Heart left ventricle (tissue), 13 donors: ENCODE measurements at regions not wholly inside any gene's neighbourhood (a gene's known extent, or its start where the extent isn't known, plus 50 kb on each side); places are given as distances from the start of the nearest gene placed in this dataset.

Experiments
- POLR2A ChIP-seq, 2 donors: fragments of 450-650 bp; IDR thresholded peaks; one replicate each; pipeline ENCODE4 v1.6.1; 2017; ENCODE audit warnings: antibody characterized with exemption in 2 of 2, mild to moderate bottlenecking in 2 of 2, moderate library complexity in 2 of 2
- TF ChIP-seq, protein P1 (sequence below), 12 donors: fragments of 200-600 bp; sonication (generic) in 4 of 12; IDR thresholded peaks; one replicate each; pipeline versions ENCODE4 v1.5.0 to v1.8.0; 2018 to 2022; ENCODE audit warnings: antibody characterized with exemption in 12 of 12, mild to moderate bottlenecking in 5 of 12
- donor health status: ischemic (EF 13 %, LVEDD 7.1; RV severe dilation, severe dysfunction).
- donor health status: DM: no; HTN: yes; CAD: no.
- donor health status: DM: no; HTN: no; CAD: no.
- donor health status: ischemic (EF 25% LVEDD 6.9; RV normal size, moderate dysfunction).
- donor health status: ischemic (EF 25% LVEDD 5.7; RV mildly dilated, moderate dysfunction).
- donor health status: ischemic (EF 35%, LVEDD 5.7; RV mildly dilated, moderate dysfunction).
- donor health status: nonischemic (EF 11% LVEDD 7.7; RV severe dilation, severe dysfunction).
- donor health status: DM: yes; HTN: yes; CAD: no.
- donor health status: PGD.
- donor health status: ischemic (EF 29% LVEDD 5.4; RV normal size, mild dysfunction).
- donor health status: nonischemic (EF 23%, LVEDD 6.1; RV moderate dilation, normal function).

DNA sequence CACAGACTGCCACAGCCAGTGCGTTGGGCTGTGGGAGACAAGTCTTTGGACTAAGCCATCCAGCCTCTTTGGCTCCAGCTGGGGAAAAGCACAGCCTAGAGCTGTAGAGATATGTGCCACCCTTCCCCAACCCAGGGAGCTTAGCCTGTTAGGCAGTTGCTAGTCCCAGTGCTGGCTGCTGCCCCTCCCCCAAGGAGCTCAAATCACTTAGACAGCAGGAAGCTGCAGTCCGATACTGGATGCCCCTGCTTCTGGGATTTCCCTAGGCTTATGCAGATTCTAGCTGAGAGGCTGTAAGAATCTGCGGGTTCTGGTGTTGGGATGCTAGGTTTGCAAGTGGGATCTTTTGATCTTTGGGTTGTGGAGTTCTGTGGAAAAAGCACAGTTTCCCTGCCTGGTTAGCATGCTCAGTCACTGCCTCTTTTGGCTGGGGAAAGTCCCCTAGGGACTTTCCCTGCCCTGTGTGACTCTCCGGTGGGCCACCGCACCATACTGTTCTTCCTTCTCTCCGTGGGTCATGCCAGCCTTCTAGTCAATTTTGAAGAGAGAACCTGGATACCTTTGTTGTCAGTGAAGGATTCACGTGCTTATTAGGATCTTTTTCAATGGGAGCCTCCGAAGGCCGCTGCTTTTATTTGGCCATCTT, 792.0 kb downstream of the KCNA4 start:
- no peak for TF ChIP-seq POLR2A (IDR thresholded peaks at IDR 0.05)
- TF ChIP-seq, protein P1, sequence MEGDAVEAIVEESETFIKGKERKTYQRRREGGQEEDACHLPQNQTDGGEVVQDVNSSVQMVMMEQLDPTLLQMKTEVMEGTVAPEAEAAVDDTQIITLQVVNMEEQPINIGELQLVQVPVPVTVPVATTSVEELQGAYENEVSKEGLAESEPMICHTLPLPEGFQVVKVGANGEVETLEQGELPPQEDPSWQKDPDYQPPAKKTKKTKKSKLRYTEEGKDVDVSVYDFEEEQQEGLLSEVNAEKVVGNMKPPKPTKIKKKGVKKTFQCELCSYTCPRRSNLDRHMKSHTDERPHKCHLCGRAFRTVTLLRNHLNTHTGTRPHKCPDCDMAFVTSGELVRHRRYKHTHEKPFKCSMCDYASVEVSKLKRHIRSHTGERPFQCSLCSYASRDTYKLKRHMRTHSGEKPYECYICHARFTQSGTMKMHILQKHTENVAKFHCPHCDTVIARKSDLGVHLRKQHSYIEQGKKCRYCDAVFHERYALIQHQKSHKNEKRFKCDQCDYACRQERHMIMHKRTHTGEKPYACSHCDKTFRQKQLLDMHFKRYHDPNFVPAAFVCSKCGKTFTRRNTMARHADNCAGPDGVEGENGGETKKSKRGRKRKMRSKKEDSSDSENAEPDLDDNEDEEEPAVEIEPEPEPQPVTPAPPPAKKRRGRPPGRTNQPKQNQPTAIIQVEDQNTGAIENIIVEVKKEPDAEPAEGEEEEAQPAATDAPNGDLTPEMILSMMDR (IDR thresholded peaks at IDR 0.05), result no peak
